Pancreas (tissue), 10 donors: ENCODE measurements at regions not wholly inside any gene's neighbourhood (a gene's known extent, or its start where the extent isn't known, plus 50 kb on each side); places are given as distances from the start of the nearest gene placed in this dataset.

Experiments used
- ATAC-seq, 4 donors: fragments of 200-7000 bp; cut with Tn5 transposase; one replicate each; pipeline versions ENCODE4 v1.8.0 to v1.9.1; 2020; ENCODE audit warnings: mild to moderate bottlenecking in 4 of 4, moderate library complexity in 4 of 4
- DNase-seq, 6 donors: peaks; one replicate each; pipeline ENCODE4 v3.0.0-alpha.2; 2020
- FAIRE-seq: peaks from 2 replicates; lab custom pipeline; 2012; peaks lifted over from hg19 to GRCh38; lab: Jason Lieb, UNC
- H3K27ac ChIP-seq, 4 donors: fragments of 200-600 bp; sonication (generic); 1 replicate in 3 of 4; 2 replicates in 1 of 4; pipeline versions ENCODE4 v1.5.0 to v1.8.0; 2020
- H3K27me3 ChIP-seq, 4 donors: fragments of 200-600 bp; one replicate each; pipeline ENCODE4 v1.8.0; 2021
- H3K36me3 ChIP-seq, 3 donors: fragments of 200-600 bp; sonication (generic) in 1 of 3; one replicate each; pipeline versions ENCODE4 v1.5.0 to v1.8.0; 2020 to 2021
- H3K4me1 ChIP-seq, 3 donors: fragments of 200-600 bp; one replicate each; pipeline ENCODE4 v1.8.0; 2021
- H3K4me3 ChIP-seq, 4 donors: fragments of 200-600 bp; sonication (generic) in 2 of 4; one replicate each; pipeline versions ENCODE4 v1.5.0 to v1.8.0; 2020 to 2021
- H3K9me3 ChIP-seq, 4 donors: fragments of 200-600 bp; one replicate each; pipeline ENCODE4 v1.8.0; 2021
- WGBS, 2 donors: extraction: QIAGEN DNeasy Blood & Tissue Kit; methylation state at CpG; one replicate each; pipeline ENCODE4 v1.1.7; 2013; 5-methylcytosine and 5-hydroxymethylcytosine counted together
- intact Hi-C, 3 donors: fragments of 100-400 bp; cut with DNase I; formaldehyde crosslinking; loops; one replicate each; pipeline versions ENCODE4 v1.11.1 to v1.14.2; 2022
- TF ChIP-seq, protein P1 (sequence below), 4 donors: fragments of 200-600 bp; sonication (generic) in 3 of 4; IDR thresholded peaks; one replicate each; pipeline versions ENCODE4 v1.5.0 to v1.8.0; 2021; ENCODE audit warnings: antibody characterized with exemption in 4 of 4
- donor health status: healthy with polysubstance abuse.
- donor health status: DM: no; HTN: no; CAD: no; lungs with moderate emphysema.
- donor health status: DM: no; HTN: no; CAD: no.
- donor health status: control.
- donor health status: control.
- donor health status: Bipolar disorder and iron deficiency.
- donor health status: DM: yes; HTN: yes; CAD: no.
- donor health status: DM: no; HTN: no; CAD: no.
- donor health status: DM: no; HTN: no; CAD: no.
- donor health status: DM: yes; HTN: yes; CAD: no.

- Histone ChIP-seq H3K27me3 (no peaks in the 10 kb centered on the region), H3K4me3 (no peak overlapping the region), H3K36me3 (no peaks in the 10 kb centered on the region), H3K9me3 (no peaks in the 10 kb centered on the region), H3K27ac (no peak overlapping the region), H3K4me1 (no peaks in the 10 kb centered on the region)
- ATAC-seq: no peak
- no peak for DNase-seq
- FAIRE-seq: no peak
- TF ChIP-seq, protein P1, sequence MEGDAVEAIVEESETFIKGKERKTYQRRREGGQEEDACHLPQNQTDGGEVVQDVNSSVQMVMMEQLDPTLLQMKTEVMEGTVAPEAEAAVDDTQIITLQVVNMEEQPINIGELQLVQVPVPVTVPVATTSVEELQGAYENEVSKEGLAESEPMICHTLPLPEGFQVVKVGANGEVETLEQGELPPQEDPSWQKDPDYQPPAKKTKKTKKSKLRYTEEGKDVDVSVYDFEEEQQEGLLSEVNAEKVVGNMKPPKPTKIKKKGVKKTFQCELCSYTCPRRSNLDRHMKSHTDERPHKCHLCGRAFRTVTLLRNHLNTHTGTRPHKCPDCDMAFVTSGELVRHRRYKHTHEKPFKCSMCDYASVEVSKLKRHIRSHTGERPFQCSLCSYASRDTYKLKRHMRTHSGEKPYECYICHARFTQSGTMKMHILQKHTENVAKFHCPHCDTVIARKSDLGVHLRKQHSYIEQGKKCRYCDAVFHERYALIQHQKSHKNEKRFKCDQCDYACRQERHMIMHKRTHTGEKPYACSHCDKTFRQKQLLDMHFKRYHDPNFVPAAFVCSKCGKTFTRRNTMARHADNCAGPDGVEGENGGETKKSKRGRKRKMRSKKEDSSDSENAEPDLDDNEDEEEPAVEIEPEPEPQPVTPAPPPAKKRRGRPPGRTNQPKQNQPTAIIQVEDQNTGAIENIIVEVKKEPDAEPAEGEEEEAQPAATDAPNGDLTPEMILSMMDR (IDR thresholded peaks at IDR 0.05): no peak
- intact Hi-C loops: no loop called here
These were observed 200.3 kb upstream of the PTCHD4 start for GRCh38 chr6:48311301-48311700.

- Histone ChIP-seq H3K27me3 (no peaks in the 10 kb centered on the region), H3K4me1 (no peaks in the 10 kb centered on the region), H3K36me3 (no peaks in the 10 kb centered on the region), H3K27ac (no peak overlapping the region), H3K9me3 (no peaks in the 10 kb centered on the region), H3K4me3 (no peak overlapping the region)
- DNase-seq (no peak), ATAC-seq (no peak), FAIRE-seq (no peak)
- 59 to 78% methylated on average over 2 of the region's 2 CpGs for WGBS, 2 donors
- TF ChIP-seq, protein P1 (IDR thresholded peaks at IDR 0.05): no peak
- intact Hi-C loops: no loop called here
These were observed 196.6 kb upstream of the PTCHD4 start for GRCh38 chr6:48307573-48307972.

- 54 to 68% methylated on average over 4 of the region's 4 CpGs for WGBS, 2 donors
- H3K27ac ChIP-seq: no peak overlapping the region
- DNase-seq: no peak
- TF ChIP-seq, protein P1 (IDR thresholded peaks at IDR 0.05): no peak
- no peaks in the 10 kb centered on the region for H3K9me3 ChIP-seq
- no peaks in the 10 kb centered on the region for H3K4me1 ChIP-seq
- H3K4me3 ChIP-seq: no peak overlapping the region
- H3K27me3 ChIP-seq: no peaks in the 10 kb centered on the region
- intact Hi-C loops: no loop called here
- FAIRE-seq: no peak
- ATAC-seq: no peak
- H3K36me3 ChIP-seq: no peaks in the 10 kb centered on the region
These were observed 179.6 kb upstream of the PTCHD4 start for GRCh38 chr6:48290595-48290994.

DNA sequence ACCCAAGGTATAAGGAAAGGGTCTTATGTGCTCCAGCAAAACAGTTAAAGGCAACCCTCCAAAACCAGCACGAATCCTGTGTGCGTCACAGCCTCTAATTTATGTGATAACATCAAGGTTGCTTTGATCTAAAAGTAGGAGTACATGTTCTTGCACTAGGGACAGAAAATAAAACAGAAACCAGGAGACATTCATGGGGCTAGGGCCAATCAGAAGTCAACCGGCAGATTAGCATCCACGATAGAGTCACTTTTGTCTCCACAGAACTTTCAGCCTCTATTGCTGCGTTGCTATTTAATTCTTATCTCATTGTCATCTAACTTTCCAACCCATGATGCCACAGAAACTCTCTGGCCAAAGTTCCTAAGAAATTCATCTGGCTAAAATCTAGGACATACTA lies 178.8 kb upstream of the PTCHD4 start:
- H3K4me1 ChIP-seq: no peaks in the 10 kb centered on the region
- no peak for DNase-seq

DNA sequence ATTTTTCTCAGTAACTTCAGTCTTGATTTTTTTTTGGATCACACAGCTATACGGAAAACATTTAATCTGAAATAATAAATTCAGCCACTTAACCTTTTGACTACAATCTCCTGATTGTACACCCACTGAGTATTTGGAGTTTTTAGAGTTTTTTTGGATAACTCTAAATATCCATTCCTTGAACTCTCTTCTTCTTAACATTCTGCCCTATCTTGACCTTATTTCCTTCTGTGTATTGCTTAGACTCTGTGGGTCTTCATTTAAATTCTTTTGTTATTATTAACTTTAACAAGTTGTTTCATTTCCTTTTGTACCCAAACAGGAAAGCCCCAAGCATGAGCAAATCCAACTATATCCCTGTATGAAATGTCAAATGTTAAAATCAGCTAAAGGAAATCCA lies 170.2 kb upstream of the PTCHD4 start:
- intact Hi-C loops: no loop called here
- FAIRE-seq: no peak
- 58 to 74% methylated on average over 1 of the region's 1 CpG for WGBS, 2 donors

More for the DNA sequence above, 178.8 kb upstream of the PTCHD4 start:
- H3K27ac ChIP-seq: no peak overlapping the region
- TF ChIP-seq, protein P1 (IDR thresholded peaks at IDR 0.05): no peak
- whole genome bisulfite sequencing, 2 donors: 64 to 76% methylated on average over 5 of the region's 5 CpGs
- no peaks in the 10 kb centered on the region for H3K9me3 ChIP-seq
- intact Hi-C loops: no loop called here
- H3K4me3 ChIP-seq: no peak overlapping the region
- H3K36me3 ChIP-seq: no peaks in the 10 kb centered on the region
- no peaks in the 10 kb centered on the region for H3K27me3 ChIP-seq
- FAIRE-seq: no peak
- no peak for ATAC-seq

More for the DNA sequence above, 170.2 kb upstream of the PTCHD4 start:
- H3K4me1 ChIP-seq: no peaks in the 10 kb centered on the region
- H3K27ac ChIP-seq: no peak overlapping the region
- no peaks in the 10 kb centered on the region for H3K9me3 ChIP-seq
- H3K36me3 ChIP-seq: no peaks in the 10 kb centered on the region
- ATAC-seq (no peak), DNase-seq (no peak)
- no peaks in the 10 kb centered on the region for H3K27me3 ChIP-seq
- TF ChIP-seq, protein P1 (IDR thresholded peaks at IDR 0.05): no peak
- H3K4me3 ChIP-seq: no peak overlapping the region
